Testis (tissue), 2 donors: ENCODE measurements at regions not wholly inside any gene's neighbourhood (a gene's known extent, or its start where the extent isn't known, plus 50 kb on each side); places are given as distances from the start of the nearest gene placed in this dataset.

Experiments used
- POLR2A ChIP-seq: fragments of 450-650 bp; IDR thresholded peaks from one replicate; pipeline ENCODE4 v1.6.1; 2017; ENCODE audit warnings: antibody characterized with exemption, mild to moderate bottlenecking, moderate library complexity
- TF ChIP-seq, protein P1 (sequence below), 3 experiments: fragments of 450-650 bp in 2 of 3; fragments of 200-600 bp in 1 of 3; sonication (generic) in 1 of 3; IDR thresholded peaks; one replicate each; pipeline ENCODE4 v1.5.1; 2016 to 2019; ENCODE audit warnings: antibody characterized with exemption in 3 of 3, mild to moderate bottlenecking in 2 of 3, moderate library complexity in 1 of 3

DNA sequence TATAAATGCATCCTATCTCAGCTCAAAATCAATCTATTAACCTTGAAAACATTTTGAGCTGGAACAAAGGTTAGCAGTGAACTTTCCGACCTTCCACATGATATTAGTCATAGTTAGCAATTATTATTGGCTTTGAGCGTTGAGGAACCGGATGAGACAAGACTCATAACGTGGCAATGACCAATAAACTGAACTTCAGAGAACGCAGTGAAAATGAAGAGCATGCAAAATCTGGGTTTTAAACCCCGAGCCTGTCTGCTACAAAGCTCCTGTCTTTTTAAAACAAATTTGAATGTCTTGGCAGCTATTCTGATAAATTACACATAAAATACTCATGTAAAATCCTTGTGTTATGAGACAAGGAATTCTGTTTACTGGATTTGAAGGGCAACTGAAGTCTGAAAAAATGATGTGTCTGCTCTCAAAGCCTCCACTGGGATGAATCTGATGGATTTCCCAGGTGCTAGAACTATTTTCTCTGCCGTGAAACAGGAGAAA, 74.7 kb upstream of the ITGB1 start:
- TF ChIP-seq, protein P1, sequence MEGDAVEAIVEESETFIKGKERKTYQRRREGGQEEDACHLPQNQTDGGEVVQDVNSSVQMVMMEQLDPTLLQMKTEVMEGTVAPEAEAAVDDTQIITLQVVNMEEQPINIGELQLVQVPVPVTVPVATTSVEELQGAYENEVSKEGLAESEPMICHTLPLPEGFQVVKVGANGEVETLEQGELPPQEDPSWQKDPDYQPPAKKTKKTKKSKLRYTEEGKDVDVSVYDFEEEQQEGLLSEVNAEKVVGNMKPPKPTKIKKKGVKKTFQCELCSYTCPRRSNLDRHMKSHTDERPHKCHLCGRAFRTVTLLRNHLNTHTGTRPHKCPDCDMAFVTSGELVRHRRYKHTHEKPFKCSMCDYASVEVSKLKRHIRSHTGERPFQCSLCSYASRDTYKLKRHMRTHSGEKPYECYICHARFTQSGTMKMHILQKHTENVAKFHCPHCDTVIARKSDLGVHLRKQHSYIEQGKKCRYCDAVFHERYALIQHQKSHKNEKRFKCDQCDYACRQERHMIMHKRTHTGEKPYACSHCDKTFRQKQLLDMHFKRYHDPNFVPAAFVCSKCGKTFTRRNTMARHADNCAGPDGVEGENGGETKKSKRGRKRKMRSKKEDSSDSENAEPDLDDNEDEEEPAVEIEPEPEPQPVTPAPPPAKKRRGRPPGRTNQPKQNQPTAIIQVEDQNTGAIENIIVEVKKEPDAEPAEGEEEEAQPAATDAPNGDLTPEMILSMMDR (IDR thresholded peaks at IDR 0.05), result no peak
- TF ChIP-seq POLR2A, result no peak
